ENCODE measurements at regions not wholly inside any gene's neighbourhood (a gene's known extent, or its start where the extent isn't known, plus 50 kb on each side); places are given as distances from the start of the nearest gene placed in this dataset.
"Not testable (repeated sequence)": the region's sequence is repeated elsewhere in the genome, so short reads cannot be mapped to it uniquely, and the experiment has no call there.

- H3K4me3 ChIP-seq (replicated peaks; ENCODE audit: low read depth, low read length), result no peak overlapping the region
- DNase-seq (ENCODE audit: extremely low read depth, low read depth), result no peak
- no peak for TF ChIP-seq CTCF (IDR thresholded peaks at IDR 0.05; ENCODE audit: low read depth, low read length, missing control alignments)
Observed at GRCh38 chr11:101715281-101715680, 131.5 kb upstream of the TRPC6 start.

GRCh38 chr11:101707477-101707876, 123.7 kb upstream of the TRPC6 start:
- TF ChIP-seq CTCF (IDR thresholded peaks at IDR 0.05; ENCODE audit: low read depth, low read length, missing control alignments), result no peak
- H3K4me3 ChIP-seq (replicated peaks; ENCODE audit: low read depth, low read length), result no peak overlapping the region
- DNase-seq (ENCODE audit: extremely low read depth, low read depth), result no peak

- TF ChIP-seq CTCF (IDR thresholded peaks at IDR 0.05; ENCODE audit: low read depth, low read length, missing control alignments), result no peak
- no peak for DNase-seq (ENCODE audit: extremely low read depth, low read depth)
- no peak overlapping the region for H3K4me3 ChIP-seq (replicated peaks; ENCODE audit: low read depth, low read length)
Observed at GRCh38 chr11:101706541-101706940, 122.7 kb upstream of the TRPC6 start.

- no peak for DNase-seq (ENCODE audit: extremely low read depth, low read depth)
- no peak for TF ChIP-seq CTCF (IDR thresholded peaks at IDR 0.05; ENCODE audit: low read depth, low read length, missing control alignments)
Observed at GRCh38 chr11:101705972-101706371, 122.2 kb upstream of the TRPC6 start.

GRCh38 chr11:101694869-101695268, 111.1 kb upstream of the TRPC6 start:
- DNase-seq (ENCODE audit: extremely low read depth, low read depth); H3K4me3 ChIP-seq (replicated peaks; ENCODE audit: low read depth, low read length): not testable (repeated sequence)

More at GRCh38 chr11:101705972-101706371, 122.2 kb upstream of the TRPC6 start:
- no peak overlapping the region for H3K4me3 ChIP-seq (replicated peaks; ENCODE audit: low read depth, low read length)

GRCh38 chr11:101692980-101693379, 109.2 kb upstream of the TRPC6 start:
- no peak overlapping the region for H3K4me3 ChIP-seq (replicated peaks; ENCODE audit: low read depth, low read length)
- DNase-seq (ENCODE audit: extremely low read depth, low read depth), result no peak
- TF ChIP-seq CTCF (IDR thresholded peaks at IDR 0.05; ENCODE audit: low read depth, low read length, missing control alignments), result no peak

- no peak overlapping the region for H3K4me3 ChIP-seq (replicated peaks; ENCODE audit: low read depth, low read length)
- no peak for DNase-seq (ENCODE audit: extremely low read depth, low read depth)
- no peak for TF ChIP-seq CTCF (IDR thresholded peaks at IDR 0.05; ENCODE audit: low read depth, low read length, missing control alignments)
Observed at GRCh38 chr11:101686514-101686913, 102.7 kb upstream of the TRPC6 start.

All from HFF-Myc (cell line).